T-helper 2 cell treated with Interferon-gamma antibody and Interleukin-4, amounts not matched to agents 100 ng/mL and 5 ng/mL, for 36 hours (primary cell): ENCODE measurements at regions not wholly inside any gene's neighbourhood (a gene's known extent, or its start where the extent isn't known, plus 50 kb on each side); places are given as distances from the start of the nearest gene placed in this dataset.

ENCODE experiments used
- intact Hi-C: fragments of 100-400 bp; cut with micrococcal nuclease; formaldehyde crosslinking; loops from one replicate; pipeline ENCODE4 v1.15.1; 2023

- intact Hi-C loops = no loop called here
These were observed 162.9 kb downstream of the GXYLT1 start for GRCh38 chr12:41981758-41982157.

DNA sequence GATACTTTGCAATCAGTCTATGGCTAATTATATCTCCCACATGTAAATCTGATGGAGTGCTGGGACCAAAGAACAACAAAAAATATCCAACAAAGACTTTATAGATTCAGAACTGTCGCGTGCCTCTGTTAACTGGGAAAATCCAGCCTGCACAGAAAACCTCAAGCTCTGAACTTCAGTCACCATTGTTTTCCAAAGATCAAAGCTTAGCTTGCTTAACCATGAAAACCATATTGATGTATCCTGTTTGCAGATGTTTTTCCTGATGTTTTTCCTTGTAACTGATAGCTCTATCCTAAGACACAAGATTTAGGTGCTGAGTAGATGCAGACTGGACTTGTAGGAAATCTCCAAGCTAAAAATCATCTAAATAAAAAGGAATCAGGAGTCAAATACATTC is 163.7 kb downstream of the GXYLT1 start:
- intact Hi-C loops = no loop called here

- intact Hi-C loops = no loop called here
These were observed 164.3 kb downstream of the GXYLT1 start for GRCh38 chr12:41980390-41980789.

- intact Hi-C loops = no loop called here
These were observed 165.1 kb downstream of the GXYLT1 start for GRCh38 chr12:41979574-41979973.

GRCh38 chr12:41972598-41972997 is 172.1 kb downstream of the GXYLT1 start:
- intact Hi-C loops = no loop called here

DNA sequence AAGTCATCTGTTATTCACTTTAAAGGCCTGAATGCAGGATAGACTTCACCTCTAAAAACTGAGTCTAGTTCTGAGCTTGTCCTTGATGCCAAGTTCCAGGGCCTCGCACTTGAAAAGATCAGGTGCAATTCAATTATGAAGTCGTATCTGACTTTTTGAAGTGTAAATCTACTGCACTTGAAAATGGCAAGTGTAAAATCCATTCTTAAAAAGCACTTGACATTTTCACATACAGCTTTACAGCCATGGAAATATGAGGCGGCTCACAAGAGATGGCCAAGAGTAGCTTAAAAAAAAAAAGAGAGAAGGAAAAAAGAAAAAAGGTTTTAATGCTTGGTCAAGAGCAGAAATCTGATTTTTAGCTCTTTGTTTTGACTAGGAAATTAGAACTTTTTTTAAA is 172.5 kb downstream of the GXYLT1 start:
- intact Hi-C loops = no loop called here

DNA sequence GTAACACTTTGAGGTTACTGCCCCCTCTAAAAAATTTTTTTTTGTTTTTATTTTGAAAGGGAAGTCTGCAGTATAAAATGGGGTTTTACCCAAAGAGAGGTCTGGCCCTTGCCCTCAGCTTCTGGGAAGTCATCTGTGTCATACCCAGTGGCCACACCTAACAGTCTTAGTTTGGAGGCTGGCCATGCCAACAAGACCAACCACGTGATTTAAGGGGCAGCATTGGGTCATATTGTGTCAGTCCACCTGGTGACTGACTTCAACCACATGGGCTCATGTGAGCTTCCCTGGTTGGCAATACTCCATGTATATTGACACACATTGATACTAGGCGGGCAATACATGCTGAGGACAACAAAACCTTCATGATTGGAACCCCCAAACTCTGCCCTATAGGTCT is 173.9 kb downstream of the GXYLT1 start:
- intact Hi-C loops = no loop called here

DNA sequence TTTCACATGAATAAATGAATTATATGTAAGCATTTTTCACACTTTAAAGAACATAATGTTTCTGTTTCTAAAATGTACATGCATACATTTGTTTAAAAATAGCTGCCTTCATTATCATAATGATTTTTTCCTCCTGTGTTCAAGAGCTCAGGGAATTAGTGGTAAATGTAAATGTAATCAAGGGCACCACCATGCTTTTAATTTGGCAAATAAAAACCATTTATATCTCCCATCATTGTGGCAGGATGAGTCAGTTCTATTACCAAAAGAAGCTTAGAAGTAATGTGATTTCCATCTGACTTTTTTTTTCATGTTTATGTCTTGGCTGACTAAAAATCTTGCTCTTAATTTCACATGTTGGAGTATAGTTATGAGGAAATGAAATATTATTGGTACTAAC is 176.1 kb downstream of the GXYLT1 start:
- intact Hi-C loops = no loop called here

- intact Hi-C loops = no loop called here
These were observed 176.8 kb downstream of the GXYLT1 start for GRCh38 chr12:41967668-41968500.

DNA sequence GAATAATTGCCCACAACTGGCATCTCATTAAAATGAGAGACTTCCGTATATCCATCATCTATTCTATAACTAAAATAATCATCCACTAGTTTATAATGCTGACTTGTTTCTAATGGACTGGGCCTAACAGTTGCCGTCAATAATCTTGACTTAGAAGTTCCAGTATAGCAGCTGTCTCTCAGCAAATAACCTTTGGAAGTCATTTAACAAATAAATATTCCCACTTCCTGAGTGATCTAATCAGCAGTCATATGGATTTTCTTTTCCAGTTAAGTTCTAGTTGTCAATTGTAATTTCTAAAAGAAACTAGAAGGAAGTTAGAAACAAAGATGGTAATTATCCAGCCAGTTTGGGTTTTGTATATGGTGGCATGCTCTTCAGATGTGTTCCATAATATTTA is 177.8 kb downstream of the GXYLT1 start:
- intact Hi-C loops = no loop called here

- intact Hi-C loops = no loop called here
These were observed 178.7 kb downstream of the GXYLT1 start for GRCh38 chr12:41966001-41966400.

DNA sequence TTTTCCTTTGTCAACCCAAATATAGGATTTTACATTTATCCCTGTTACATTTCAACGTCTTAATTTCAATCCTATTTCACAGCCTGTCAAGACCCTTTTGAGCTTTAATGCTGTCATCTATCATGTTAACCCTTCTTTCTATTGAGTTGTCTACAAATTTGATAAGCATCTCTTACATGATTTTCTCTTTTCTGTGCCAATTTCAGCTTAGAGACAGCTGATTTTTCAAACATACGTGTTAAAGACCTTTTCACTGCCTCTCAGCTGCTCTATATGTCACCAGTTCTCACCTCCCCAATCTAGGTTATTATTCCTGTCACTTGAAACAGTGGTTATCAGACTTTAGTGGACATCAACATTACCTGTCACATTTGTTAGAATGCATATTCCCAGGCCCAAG is 181.3 kb downstream of the GXYLT1 start:
- intact Hi-C loops = no loop called here

GRCh38 chr12:41962171-41962572 is 182.5 kb downstream of the GXYLT1 start:
- intact Hi-C loops = no loop called here

DNA sequence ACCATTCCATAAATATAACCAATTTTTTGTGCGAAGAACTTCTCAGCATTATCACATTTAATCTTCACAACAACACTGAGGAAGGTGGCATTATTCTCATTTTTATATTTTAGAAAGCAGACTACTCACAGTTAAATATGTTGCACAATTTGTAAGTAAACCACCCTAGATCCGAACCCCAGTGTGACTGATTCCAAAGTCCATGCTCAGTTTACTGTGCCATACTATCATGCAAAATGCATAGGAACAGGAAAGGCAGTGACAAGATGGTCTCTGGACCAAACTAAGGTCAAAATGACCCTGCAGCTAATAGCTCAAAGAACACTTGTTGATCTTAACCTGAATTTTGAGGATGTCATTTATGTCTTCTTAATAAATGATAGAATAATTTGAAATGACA is 185.4 kb downstream of the GXYLT1 start:
- intact Hi-C loops = no loop called here

DNA sequence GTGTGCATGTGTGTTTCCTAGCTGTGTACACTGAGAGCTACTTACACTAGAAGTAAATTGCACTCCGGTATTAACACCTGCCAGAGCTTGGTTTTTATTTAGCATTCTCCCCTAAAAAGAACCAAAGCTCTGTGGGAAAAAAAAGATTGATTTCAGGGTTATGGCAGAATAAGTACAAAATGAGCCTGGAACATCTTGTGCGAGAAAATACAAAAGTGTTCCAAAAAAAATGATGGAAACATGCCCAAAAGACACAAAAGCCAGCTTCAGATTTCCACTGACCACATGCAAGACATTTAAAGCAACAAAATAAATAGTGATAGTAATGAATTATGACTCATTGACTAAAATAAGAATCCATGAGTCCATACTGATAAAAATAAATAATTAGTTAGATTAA is 188.3 kb downstream of the GXYLT1 start:
- intact Hi-C loops = no loop called here

GRCh38 chr12:41950455-41950854 is 194.2 kb downstream of the GXYLT1 start:
- intact Hi-C loops = no loop called here

GRCh38 chr12:41946106-41946505 is 198.6 kb downstream of the GXYLT1 start:
- intact Hi-C loops = no loop called here

DNA sequence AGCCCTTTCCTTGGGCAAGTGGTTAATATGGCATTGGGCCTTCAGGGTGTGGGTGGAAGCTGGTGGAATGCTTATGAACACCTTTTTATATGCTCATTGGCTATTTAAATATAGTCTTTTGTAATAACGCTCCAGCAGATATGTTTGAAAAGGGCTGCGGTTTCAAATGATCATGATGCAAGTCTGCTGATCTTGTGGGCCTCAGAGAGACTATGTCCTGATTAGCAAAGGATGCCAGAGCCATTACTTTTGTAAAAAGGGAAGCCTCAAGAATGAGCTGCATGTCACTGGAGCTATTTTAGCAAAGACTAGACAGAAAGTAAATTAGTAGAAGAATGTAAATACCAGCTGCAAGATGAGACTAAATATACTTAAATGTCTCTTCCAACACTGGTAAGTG is 200.5 kb downstream of the GXYLT1 start:
- intact Hi-C loops = no loop called here

GRCh38 chr12:41943671-41944070 is 201.0 kb downstream of the GXYLT1 start:
- intact Hi-C loops = no loop called here

DNA sequence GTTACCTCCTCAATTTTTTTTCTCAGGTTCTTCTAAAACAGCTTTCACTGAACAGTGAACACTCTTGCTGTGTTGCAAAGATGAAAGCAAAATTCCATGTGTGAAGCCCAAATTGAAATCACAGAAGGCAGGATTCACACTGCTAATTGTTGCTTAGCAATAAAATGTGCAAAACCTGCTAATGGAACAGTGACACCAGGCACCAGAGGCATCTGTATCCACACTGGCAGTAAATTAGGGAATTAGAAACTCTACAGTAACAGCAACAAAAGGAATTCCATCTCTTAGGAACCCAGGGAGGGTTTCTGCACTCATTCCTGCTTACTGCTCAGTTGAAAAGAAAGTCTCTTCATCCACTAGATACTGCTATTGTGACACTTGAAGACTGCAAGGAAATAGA is 202.3 kb downstream of the GXYLT1 start:
- intact Hi-C loops = no loop called here

DNA sequence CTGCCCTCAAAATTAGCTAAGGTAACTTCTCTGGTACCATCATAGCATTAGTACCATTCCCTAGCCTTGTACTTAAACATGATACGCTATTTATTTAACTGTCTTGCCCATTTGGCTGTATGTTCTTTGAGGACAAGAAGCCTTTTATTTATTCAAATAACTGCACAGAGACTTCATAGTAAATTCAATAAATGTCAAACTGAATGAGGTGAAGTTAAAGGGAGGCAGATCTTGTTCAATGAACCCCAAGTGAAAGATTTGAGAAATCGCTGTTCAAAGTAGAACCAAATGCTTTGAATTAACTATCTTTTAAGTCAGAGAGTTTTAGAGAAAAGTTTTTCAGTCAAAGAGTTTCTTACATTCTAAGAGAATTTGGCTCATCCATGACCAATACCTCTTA is 203.6 kb downstream of the GXYLT1 start:
- intact Hi-C loops = no loop called here

- intact Hi-C loops = no loop called here
These were observed 204.1 kb downstream of the GXYLT1 start for GRCh38 chr12:41940571-41940970.

DNA sequence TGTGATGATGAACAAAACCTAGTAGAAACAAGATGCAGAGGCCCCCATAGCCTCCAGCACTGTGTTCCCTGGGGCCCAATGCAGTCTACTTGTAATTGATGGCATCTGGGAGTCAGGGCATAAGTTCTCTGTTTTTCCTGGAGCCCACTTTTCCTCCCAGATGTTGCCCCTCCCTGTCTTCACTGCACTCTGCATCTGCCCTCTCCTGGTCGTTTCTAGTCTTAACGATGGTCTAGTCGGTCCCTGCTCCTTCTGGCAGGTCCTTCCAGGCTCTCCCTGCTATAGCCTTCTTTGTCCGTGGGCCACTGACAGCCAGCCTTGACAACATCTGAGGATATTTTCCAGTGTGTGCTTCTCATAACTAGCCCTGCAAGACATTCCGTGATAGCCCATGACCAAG is 208.3 kb downstream of the GXYLT1 start:
- intact Hi-C loops = no loop called here

DNA sequence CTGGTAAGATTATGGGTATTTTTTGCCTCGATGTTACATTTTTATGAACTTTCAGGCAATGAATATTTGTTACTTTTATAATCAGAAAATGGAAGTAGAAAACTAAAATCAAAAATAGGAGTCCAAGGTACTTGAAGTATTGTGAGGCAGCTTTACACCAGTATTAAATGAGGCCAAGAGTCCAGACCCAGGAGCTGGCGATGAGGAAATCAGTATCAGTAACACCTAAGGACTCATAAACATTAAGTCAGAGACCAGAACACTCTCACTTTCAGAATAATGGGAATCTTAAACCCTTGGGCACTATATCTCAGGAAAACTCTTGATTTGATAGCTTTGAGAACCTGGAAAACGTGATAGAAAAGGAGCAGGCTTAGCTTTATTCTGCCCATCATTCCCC is 208.8 kb downstream of the GXYLT1 start:
- intact Hi-C loops = no loop called here
